Breast epithelium (tissue), 4 donors: ENCODE measurements at regions not wholly inside any gene's neighbourhood (a gene's known extent, or its start where the extent isn't known, plus 50 kb on each side); places are given as distances from the start of the nearest gene placed in this dataset.

Source experiments
- DNase-seq, 2 donors: peaks; one replicate each; pipeline ENCODE4 v3.0.0-alpha.2; 2019; ENCODE audit warnings: low spot score in 2 of 2
- H3K27ac ChIP-seq, 2 donors: fragments of 200-600 bp; sonication (generic) in 1 of 2; one replicate each; pipeline ENCODE4 v1.5.1; 2016 to 2019; ENCODE audit warnings: mild to moderate bottlenecking in 1 of 2
- H3K27me3 ChIP-seq, 2 donors: fragments of 200-600 bp; sonication (generic) in 1 of 2; one replicate each; pipeline versions ENCODE4 v1.5.1 to v1.6.0; 2017 to 2019; ENCODE audit warnings: control low read depth in 1 of 2, mild to moderate bottlenecking in 1 of 2
- H3K36me3 ChIP-seq: fragments of 200-600 bp; one replicate; pipeline ENCODE4 v1.5.1; 2019
- H3K4me1 ChIP-seq, 2 donors: fragments of 200-600 bp; sonication (generic); one replicate each; pipeline ENCODE4 v1.5.1; 2016 to 2019; ENCODE audit warnings: control low read depth in 1 of 2
- H3K4me3 ChIP-seq, 3 donors: fragments of 200-600 bp; sonication (generic); 1 replicate in 2 of 3; 2 replicates in 1 of 3; pipeline ENCODE4 v1.5.1; 2016 to 2019; ENCODE audit warnings: mild to moderate bottlenecking in 3 of 3, moderate library complexity in 2 of 3
- H3K9me3 ChIP-seq, 2 donors: fragments of 200-600 bp; sonication (generic) in 1 of 2; one replicate each; pipeline ENCODE4 v1.5.1; 2016 to 2019; ENCODE audit warnings: control low read depth in 1 of 2
- CTCF ChIP-seq, 3 donors: fragments of 450-650 bp; IDR thresholded peaks; one replicate each; pipeline ENCODE4 v1.5.1; 2016 to 2017; ENCODE audit warnings: antibody characterized with exemption in 3 of 3, mild to moderate bottlenecking in 3 of 3, moderate library complexity in 3 of 3
- POLR2A ChIP-seq: fragments of 450-650 bp; IDR thresholded peaks from one replicate; pipeline ENCODE4 v1.6.1; 2016; ENCODE audit warnings: antibody characterized with exemption, mild to moderate bottlenecking, moderate library complexity
- POLR2AphosphoS5 ChIP-seq, 3 donors: sonication (generic); formaldehyde crosslinking; IDR thresholded peaks; one replicate each; pipeline ENCODE4 v1.6.1; 2017; ENCODE audit warnings: antibody characterized with exemption in 3 of 3
- intact Hi-C: fragments of 100-400 bp; cut with DNase I; formaldehyde crosslinking; loops from one replicate; pipeline ENCODE4 v1.15.1; 2023; ENCODE audit warnings: low total_unique reads

- Histone ChIP-seq H3K4me3 (no peak overlapping the region), H3K9me3 (no peaks in the 10 kb centered on the region), H3K36me3 (no peaks in the 10 kb centered on the region), H3K27me3 (no peaks in the 10 kb centered on the region), H3K27ac (no peak overlapping the region), H3K4me1 (no peaks in the 10 kb centered on the region)
- TF ChIP-seq POLR2AphosphoS5 (IDR thresholded peaks at IDR 0.05) = no peak
- no peak for TF ChIP-seq CTCF (IDR thresholded peaks at IDR 0.05)
- TF ChIP-seq POLR2A = no peak
- intact Hi-C loops = no loop called here
- DNase-seq = no peak
Measured at GRCh38 chr14:53549956-53550355, 396.8 kb upstream of the DDHD1 start.

GRCh38 chr14:53547593-53547992, 394.5 kb upstream of the DDHD1 start:
- no peak overlapping the region for H3K27ac ChIP-seq
- H3K9me3 ChIP-seq = no peaks in the 10 kb centered on the region
- H3K4me3 ChIP-seq = no peak overlapping the region
- no peak for DNase-seq
- no peaks in the 10 kb centered on the region for H3K27me3 ChIP-seq
- H3K4me1 ChIP-seq = no peaks in the 10 kb centered on the region
- no peak for TF ChIP-seq POLR2A
- no peak for TF ChIP-seq POLR2AphosphoS5 (IDR thresholded peaks at IDR 0.05)
- no peak for TF ChIP-seq CTCF (IDR thresholded peaks at IDR 0.05)
- intact Hi-C loops = no loop called here
- H3K36me3 ChIP-seq = no peaks in the 10 kb centered on the region

GRCh38 chr14:53545217-53545616, 392.1 kb upstream of the DDHD1 start:
- no peaks in the 10 kb centered on the region for H3K36me3 ChIP-seq
- intact Hi-C loops = no loop called here

GRCh38 chr14:53542732-53543131, 389.6 kb upstream of the DDHD1 start:
- peak in 1 of 2 donors; percentile 20 for DNase-seq
- Histone ChIP-seq H3K27me3 (no peaks in the 10 kb centered on the region), H3K4me3 (no peak overlapping the region), H3K4me1 (no peaks in the 10 kb centered on the region), H3K27ac (no peak overlapping the region), H3K36me3 (no peaks in the 10 kb centered on the region), H3K9me3 (no peaks in the 10 kb centered on the region)
- TF ChIP-seq CTCF (IDR thresholded peaks at IDR 0.05) = no peak
- TF ChIP-seq POLR2A = no peak
- TF ChIP-seq POLR2AphosphoS5 (IDR thresholded peaks at IDR 0.05) = no peak
- intact Hi-C loops = no loop called here

More at GRCh38 chr14:53545217-53545616, 392.1 kb upstream of the DDHD1 start:
- Histone ChIP-seq H3K27me3 (no peaks in the 10 kb centered on the region), H3K27ac (no peak overlapping the region), H3K4me1 (no peaks in the 10 kb centered on the region), H3K4me3 (no peak overlapping the region), H3K9me3 (no peaks in the 10 kb centered on the region)
- TF ChIP-seq POLR2AphosphoS5 (IDR thresholded peaks at IDR 0.05) (no peak), CTCF (IDR thresholded peaks at IDR 0.05) (no peak), POLR2A (no peak)
- DNase-seq = no peak

GRCh38 chr14:53541411-53541810, 388.3 kb upstream of the DDHD1 start:
- H3K9me3 ChIP-seq = no peaks in the 10 kb centered on the region
- no peaks in the 10 kb centered on the region for H3K4me1 ChIP-seq
- H3K27ac ChIP-seq = no peak overlapping the region

More at GRCh38 chr14:53541411-53541810, 388.3 kb upstream of the DDHD1 start:
- Histone ChIP-seq H3K36me3 (no peaks in the 10 kb centered on the region), H3K4me3 (no peak overlapping the region), H3K27me3 (no peaks in the 10 kb centered on the region)
- TF ChIP-seq POLR2AphosphoS5 (IDR thresholded peaks at IDR 0.05) (no peak), POLR2A (no peak), CTCF (IDR thresholded peaks at IDR 0.05) (no peak)
- DNase-seq = no peak
- intact Hi-C loops = no loop called here
